Gastrocnemius medialis (tissue), 4 donors: ENCODE measurements at regions not wholly inside any gene's neighbourhood (a gene's known extent, or its start where the extent isn't known, plus 50 kb on each side); places are given as distances from the start of the nearest gene placed in this dataset.

Experiments
- ATAC-seq, 2 donors: fragments of 150-250 bp; one replicate each; pipeline ENCODE4 v1.9.1; 2016
- DNase-seq, 2 donors: peaks; one replicate each; pipeline ENCODE4 v3.0.0-alpha.2; 2019
- H3K27ac ChIP-seq, 4 donors: fragments of 200-600 bp; sonication (generic); 1 replicate in 1 of 4; 2 replicates in 3 of 4; pipeline ENCODE4 v1.5.1; 2016 to 2018; ENCODE audit warnings: mild to moderate bottlenecking in 2 of 4, moderate library complexity in 1 of 4
- H3K27me3 ChIP-seq, 3 donors: fragments of 200-600 bp; sonication (generic) in 2 of 3; 1 replicate in 1 of 3; 2 replicates in 2 of 3; pipeline versions ENCODE4 v1.5.1 to v1.6.0; 2016 to 2019; ENCODE audit warnings: mild to moderate bottlenecking in 1 of 3, moderate library complexity in 1 of 3
- H3K36me3 ChIP-seq, 2 donors: fragments of 200-600 bp; sonication (generic) in 1 of 2; one replicate each; pipeline ENCODE4 v1.5.1; 2017 to 2018
- H3K4me1 ChIP-seq, 2 donors: fragments of 200-600 bp; sonication (generic) in 1 of 2; one replicate each; pipeline ENCODE4 v1.5.1; 2016 to 2017; ENCODE audit warnings: mild to moderate bottlenecking in 2 of 2
- H3K4me3 ChIP-seq, 4 donors: fragments of 200-600 bp; sonication (generic) in 3 of 4; 1 replicate in 1 of 4; 2 replicates in 3 of 4; pipeline ENCODE4 v1.5.1; 2016 to 2019; ENCODE audit warnings: mild to moderate bottlenecking in 2 of 4
- H3K9me3 ChIP-seq, 3 donors: fragments of 200-600 bp; sonication (generic) in 2 of 3; 1 replicate in 1 of 3; 2 replicates in 2 of 3; pipeline ENCODE4 v1.5.1; 2016 to 2019
- POLR2A ChIP-seq, 2 donors: fragments of 450-650 bp; IDR thresholded peaks; one replicate each; pipeline ENCODE4 v1.6.1; 2017; ENCODE audit warnings: antibody characterized with exemption in 2 of 2, mild to moderate bottlenecking in 2 of 2, moderate library complexity in 2 of 2
- in situ Hi-C, 4 donors: fragments of 200-750 bp; cut with MboI; loops; one replicate each; pipeline versions ENCODE4 v1.15.0 to v1.8.0; 2017; ENCODE audit warnings: low sequenced_read_pairs in 4 of 4
- intact Hi-C: fragments of 100-400 bp; cut with DNase I; formaldehyde crosslinking; loops from one replicate; pipeline ENCODE4 v1.15.1; 2023; ENCODE audit warnings: low total_unique reads
- TF ChIP-seq, protein P1 (sequence below), 5 experiments: fragments of 450-650 bp in 3 of 5; fragments of 200-600 bp in 2 of 5; sonication (generic) in 2 of 5; IDR thresholded peaks in 4 of 5; conservative IDR thresholded peaks in 1 of 5; 1 replicate in 4 of 5; 2 replicates in 1 of 5; pipeline ENCODE4 v1.5.1; 2016 to 2019; ENCODE audit warnings: antibody characterized with exemption in 5 of 5, mild to moderate bottlenecking in 3 of 5, moderate library complexity in 3 of 5

DNA sequence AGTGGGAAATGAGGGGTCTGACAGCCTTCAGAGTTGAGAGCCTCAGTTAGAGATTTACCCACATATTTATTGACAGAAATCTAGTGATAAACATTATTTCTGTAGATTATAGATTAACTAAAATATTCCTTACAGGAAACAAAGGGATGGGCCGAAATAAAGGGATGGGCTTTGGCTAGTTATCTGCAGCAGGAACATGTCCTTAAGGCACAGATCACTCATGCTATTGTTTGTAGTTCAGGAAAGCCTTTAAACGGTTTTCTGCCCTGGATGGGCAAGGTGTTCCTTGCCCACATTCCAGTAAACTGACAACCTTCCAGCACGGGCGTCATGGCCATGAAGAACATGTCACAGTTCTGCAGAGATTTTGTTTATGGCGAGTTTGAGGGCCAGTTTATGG, 154.8 kb upstream of the TOM1L1 start:
- DNase-seq (no peak), ATAC-seq (no peak)
- Histone ChIP-seq H3K9me3 (no peaks in the 10 kb centered on the region), H3K27me3 (no peaks in the 10 kb centered on the region), H3K4me1 (no peaks in the 10 kb centered on the region), H3K27ac (no peak overlapping the region), H3K36me3 (no peaks in the 10 kb centered on the region), H3K4me3 (no peak overlapping the region)
- in situ Hi-C loops (no loop called here), intact Hi-C loops (no loop called here)
- TF ChIP-seq, protein P1, sequence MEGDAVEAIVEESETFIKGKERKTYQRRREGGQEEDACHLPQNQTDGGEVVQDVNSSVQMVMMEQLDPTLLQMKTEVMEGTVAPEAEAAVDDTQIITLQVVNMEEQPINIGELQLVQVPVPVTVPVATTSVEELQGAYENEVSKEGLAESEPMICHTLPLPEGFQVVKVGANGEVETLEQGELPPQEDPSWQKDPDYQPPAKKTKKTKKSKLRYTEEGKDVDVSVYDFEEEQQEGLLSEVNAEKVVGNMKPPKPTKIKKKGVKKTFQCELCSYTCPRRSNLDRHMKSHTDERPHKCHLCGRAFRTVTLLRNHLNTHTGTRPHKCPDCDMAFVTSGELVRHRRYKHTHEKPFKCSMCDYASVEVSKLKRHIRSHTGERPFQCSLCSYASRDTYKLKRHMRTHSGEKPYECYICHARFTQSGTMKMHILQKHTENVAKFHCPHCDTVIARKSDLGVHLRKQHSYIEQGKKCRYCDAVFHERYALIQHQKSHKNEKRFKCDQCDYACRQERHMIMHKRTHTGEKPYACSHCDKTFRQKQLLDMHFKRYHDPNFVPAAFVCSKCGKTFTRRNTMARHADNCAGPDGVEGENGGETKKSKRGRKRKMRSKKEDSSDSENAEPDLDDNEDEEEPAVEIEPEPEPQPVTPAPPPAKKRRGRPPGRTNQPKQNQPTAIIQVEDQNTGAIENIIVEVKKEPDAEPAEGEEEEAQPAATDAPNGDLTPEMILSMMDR (IDR thresholded peaks at IDR 0.05 in 4 of 5, conservative IDR thresholded peaks at IDR 0.05 in 1 of 5), result no peak

DNA sequence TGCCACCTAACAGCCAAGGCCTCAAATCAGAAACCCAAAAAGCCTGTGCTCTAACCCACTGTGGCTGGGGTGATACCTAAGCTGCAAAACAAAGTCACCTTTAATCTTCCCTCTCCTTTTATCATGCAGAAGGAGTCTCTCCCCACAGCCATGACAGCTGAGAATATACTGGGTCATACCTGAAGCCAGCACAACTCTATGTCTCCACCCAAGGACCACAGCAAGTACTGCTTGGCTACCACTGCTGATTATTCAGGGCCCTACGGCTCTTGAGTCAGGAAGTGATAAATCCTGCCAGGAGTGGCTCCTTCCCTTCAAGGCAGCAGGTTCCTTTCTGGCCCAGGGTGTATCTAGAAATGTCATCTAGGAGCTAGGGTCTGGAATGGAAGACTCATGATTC, 151.5 kb upstream of the TOM1L1 start:
- Histone ChIP-seq H3K4me3 (no peak overlapping the region), H3K27me3 (no peaks in the 10 kb centered on the region), H3K27ac (no peak overlapping the region), H3K9me3 (no peaks in the 10 kb centered on the region), H3K4me1 (no peaks in the 10 kb centered on the region), H3K36me3 (no peaks in the 10 kb centered on the region)
- TF ChIP-seq, protein P1 (IDR thresholded peaks at IDR 0.05 in 4 of 5, conservative IDR thresholded peaks at IDR 0.05 in 1 of 5), result no peak
- TF ChIP-seq POLR2A (IDR thresholded peaks at IDR 0.05), result no peak
- intact Hi-C loops (no loop called here), in situ Hi-C loops (no loop called here)
- DNase-seq, result no peak
- no peak for ATAC-seq

DNA sequence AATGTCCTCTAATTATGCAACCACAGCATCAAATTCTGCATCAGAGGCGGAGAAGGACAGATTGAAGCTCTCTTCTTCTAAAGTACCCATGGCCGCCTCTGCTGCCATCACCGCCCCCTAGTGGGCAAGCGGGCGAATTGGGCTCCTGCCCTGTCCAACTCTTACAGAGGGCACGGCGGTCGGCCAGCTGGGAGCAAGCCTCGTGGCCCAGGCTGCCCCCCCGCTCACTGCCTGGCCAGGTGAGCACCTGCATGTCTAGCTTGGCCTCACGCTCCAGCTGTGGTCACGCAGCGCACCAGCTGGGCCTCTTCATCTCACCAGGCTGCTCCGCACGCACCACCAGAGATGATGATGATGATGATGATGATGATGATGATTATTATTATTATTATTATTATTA, 146.1 kb upstream of the TOM1L1 start:
- no peaks in the 10 kb centered on the region for H3K27me3 ChIP-seq
- DNase-seq, result no peak
- H3K36me3 ChIP-seq, result no peaks in the 10 kb centered on the region
- H3K4me3 ChIP-seq, result no peak overlapping the region
- ATAC-seq, result no peak
- H3K9me3 ChIP-seq, result no peaks in the 10 kb centered on the region
- in situ Hi-C loops (loop anchor here in 1 of 4 donors (25.0 kb wide), 1 partner anchor 108 kb away; no protein-coding TSS in a partner anchor), intact Hi-C loops (no loop called here)
- H3K27ac ChIP-seq, result no peak overlapping the region
- TF ChIP-seq POLR2A (IDR thresholded peaks at IDR 0.05), result no peak
- TF ChIP-seq, protein P1 (IDR thresholded peaks at IDR 0.05 in 4 of 5, conservative IDR thresholded peaks at IDR 0.05 in 1 of 5), result no peak
- no peaks in the 10 kb centered on the region for H3K4me1 ChIP-seq

DNA sequence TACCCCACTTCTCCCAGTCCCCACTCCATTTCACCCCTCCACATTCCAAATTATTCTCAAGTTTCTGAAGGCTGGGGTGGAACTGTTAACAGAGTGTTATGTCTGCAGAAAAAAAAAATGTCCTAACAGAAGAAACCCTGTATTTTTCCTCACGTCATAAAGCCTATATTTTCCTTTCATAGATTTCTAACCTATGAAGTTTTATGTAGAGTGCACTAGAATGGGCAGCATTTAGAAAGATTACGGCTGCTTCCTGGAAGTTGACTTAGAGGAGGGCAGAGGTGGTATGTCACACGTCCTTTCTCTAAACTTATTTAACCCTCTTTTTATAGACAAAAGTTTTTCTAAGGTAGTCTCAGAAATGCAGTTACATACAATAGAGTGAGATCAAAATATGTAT, 139.8 kb upstream of the TOM1L1 start:
- Histone ChIP-seq H3K27ac (no peak overlapping the region), H3K4me3 (no peak overlapping the region), H3K27me3 (no peaks in the 10 kb centered on the region), H3K36me3 (no peaks in the 10 kb centered on the region), H3K4me1 (no peaks in the 10 kb centered on the region), H3K9me3 (no peaks in the 10 kb centered on the region)
- in situ Hi-C loops, result loop anchor here in 1 of 4 donors (25.0 kb wide), 1 partner anchor 101 kb away; no protein-coding TSS in a partner anchor
- ATAC-seq, result no peak
- no peak for TF ChIP-seq POLR2A (IDR thresholded peaks at IDR 0.05)
- TF ChIP-seq, protein P1 (IDR thresholded peaks at IDR 0.05 in 4 of 5, conservative IDR thresholded peaks at IDR 0.05 in 1 of 5), result no peak
- DNase-seq, result no peak
- intact Hi-C loops, result no loop called here

DNA sequence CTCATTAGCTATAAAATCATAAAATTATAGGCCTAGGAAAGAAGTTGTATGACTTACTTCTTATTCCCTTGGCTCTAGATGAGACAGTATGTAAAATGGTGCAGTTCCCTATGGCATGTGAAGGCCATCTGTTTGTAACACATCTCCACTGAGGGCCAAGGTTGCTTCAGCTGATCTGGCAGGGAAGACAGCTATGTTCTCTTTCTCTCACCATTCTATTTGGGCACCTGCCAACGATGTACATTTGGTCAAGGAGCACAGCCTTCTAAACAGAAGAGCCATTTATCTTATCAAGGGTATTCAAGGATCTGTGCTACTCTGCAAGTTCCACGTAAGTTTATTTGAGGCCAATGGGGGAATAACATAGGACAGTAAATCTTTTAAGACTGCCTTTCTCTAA, 129.8 kb upstream of the TOM1L1 start:
- no peaks in the 10 kb centered on the region for H3K9me3 ChIP-seq
- ATAC-seq, result no peak
- H3K27me3 ChIP-seq, result no peaks in the 10 kb centered on the region
- intact Hi-C loops, result no loop called here
- H3K4me1 ChIP-seq, result no peaks in the 10 kb centered on the region
- H3K27ac ChIP-seq, result no peak overlapping the region
- H3K36me3 ChIP-seq, result no peaks in the 10 kb centered on the region
- no peak overlapping the region for H3K4me3 ChIP-seq
- in situ Hi-C loops, result loop anchor here in 1 of 4 donors (25.0 kb wide), 1 partner anchor 91 kb away; no protein-coding TSS in a partner anchor
- TF ChIP-seq, protein P1 (IDR thresholded peaks at IDR 0.05 in 4 of 5, conservative IDR thresholded peaks at IDR 0.05 in 1 of 5), result no peak
- no peak for TF ChIP-seq POLR2A (IDR thresholded peaks at IDR 0.05)
- DNase-seq, result no peak
